GM12878 (cell line): ENCODE measurements at regions not wholly inside any gene's neighbourhood (a gene's known extent, or its start where the extent isn't known, plus 50 kb on each side); places are given as distances from the start of the nearest gene placed in this dataset.

ENCODE experiments used
- ATAC-seq: fragments of 200-7000 bp; cut with Tn5 transposase; 3 replicates; pipeline ENCODE4 v1.9.1; 2020; ENCODE audit warnings: mild to moderate bottlenecking, moderate library complexity
- BruUV-seq: library from RNA; stranded (reverse); fragments of 400-500 nt; replicated peaks from 2 replicates; lab custom pipeline; 2021; lab: Mats Ljungman, UMichigan
- CTCF ChIA-PET: fragments of 300-600 bp; sonication (Branson Sonifier 250); formaldehyde crosslinking; extraction: SDS; loops from one replicate; lab custom pipeline; 2021; ENCODE audit warnings: inconsistent platforms; lab: Yijun Ruan, JAX
- POLR2A ChIA-PET: fragments of 350-600 bp; formaldehyde crosslinking; extraction: SDS; loops from one replicate; lab custom pipeline; 2021; ENCODE audit warnings: inconsistent platforms; lab: Charles Lee
- RAD21 ChIA-PET: fragments of 300-600 bp; sonication (Branson Sonifier 250); formaldehyde crosslinking; loops from one replicate; lab custom pipeline; 2023; ENCODE audit warnings: antibody characterized with exemption; ENCODE audit not compliant: unreplicated experiment; lab: Charles Lee
- SMC1A ChIA-PET: fragments of 300-600 bp; sonication (Branson Sonifier 250); formaldehyde crosslinking; loops from one replicate; lab custom pipeline; 2023; ENCODE audit not compliant: unreplicated experiment, uncharacterized antibody; lab: Charles Lee
- DNase-seq: peaks from one replicate; pipeline ENCODE4 v3.0.0-alpha.2; 2011; ENCODE audit warnings: low read depth, low spot score
- FAIRE-seq: peaks from 3 replicates; lab custom pipeline; 2011; peaks lifted over from hg19 to GRCh38; lab: Jason Lieb, UNC
- H2AFZ ChIP-seq: 2 replicates; pipeline ENCODE4 v1.6.0; 2011; ENCODE audit warnings: low read depth, low read length, control low read depth; ENCODE audit not compliant: control insufficient read depth
- H3K27ac ChIP-seq: 2 replicates; pipeline ENCODE4 v1.5.1; 2011; ENCODE audit warnings: control low read depth; ENCODE audit not compliant: control insufficient read depth, insufficient read depth
- H3K27me3 ChIP-seq, 2 experiments: replicated peaks in 1 of 2; 2 replicates each; pipeline versions ENCODE4 v1.6.0 to v1.6.1; 2011; ENCODE audit warnings: low read length in 1 of 2; ENCODE audit not compliant: control insufficient read depth in 2 of 2, insufficient read depth in 2 of 2
- H3K36me3 ChIP-seq, 2 experiments: 2 replicates each; pipeline ENCODE4 v1.5.1; 2011; ENCODE audit warnings: low read length in 1 of 2; ENCODE audit not compliant: control insufficient read depth in 2 of 2, insufficient read depth in 2 of 2
- H3K4me1 ChIP-seq: 2 replicates; pipeline ENCODE4 v1.6.1; 2011; ENCODE audit warnings: mild to moderate bottlenecking, low read length, moderate library complexity, mixed read lengths; ENCODE audit not compliant: control insufficient read depth, insufficient read depth
- H3K4me2 ChIP-seq: 2 replicates; pipeline ENCODE4 v1.6.0; 2011; ENCODE audit warnings: control low read depth; ENCODE audit not compliant: control insufficient read depth, insufficient read depth
- H3K4me3 ChIP-seq: fragments of 200-600 bp; sonication (generic); 2 replicates; pipeline ENCODE4 v1.5.1; 2016
- H3K79me2 ChIP-seq: 2 replicates; pipeline ENCODE4 v1.6.0; 2011; ENCODE audit warnings: low read length; ENCODE audit not compliant: control insufficient read depth, insufficient read depth
- H3K9ac ChIP-seq: 2 replicates; pipeline ENCODE4 v1.8.0; 2011; ENCODE audit warnings: low read length, control low read depth, mixed read lengths; ENCODE audit not compliant: control insufficient read depth, insufficient read depth
- H3K9me3 ChIP-seq: replicated peaks from 3 replicates; pipeline ENCODE4 v1.5.1; 2011; ENCODE audit warnings: mild to moderate bottlenecking, low read length; ENCODE audit not compliant: control insufficient read depth, insufficient read depth
- H4K20me1 ChIP-seq: 2 replicates; pipeline ENCODE4 v1.6.0; 2011; ENCODE audit not compliant: control insufficient read depth, insufficient read depth
- CEBPB ChIP-seq, 2 experiments: fragments of 150-350 bp in 1 of 2; IDR thresholded peaks; 2 replicates each; pipeline ENCODE4 v1.6.1; 2012 to 2014; ENCODE audit warnings: low read depth in 2 of 2, low read length in 2 of 2, borderline replicate concordance in 1 of 2, inconsistent platforms in 1 of 2
- ETV6 ChIP-seq, 2 experiments: fragments of 450-650 bp in 1 of 2; IDR thresholded peaks in 1 of 2; conservative IDR thresholded peaks in 1 of 2; 2 replicates each; pipeline ENCODE4 v1.6.1; 2014; ENCODE audit warnings: antibody characterized with exemption in 1 of 2, borderline replicate concordance in 1 of 2, low read depth in 1 of 2, mild to moderate bottlenecking in 1 of 2, moderate library complexity in 1 of 2
- GABPA ChIP-seq: IDR thresholded peaks from 2 replicates; pipeline ENCODE4 v1.6.1; 2014; ENCODE audit warnings: antibody characterized with exemption, low read depth, mild to moderate bottlenecking, inconsistent platforms
- MEF2B ChIP-seq: fragments of 450-650 bp; IDR thresholded peaks from 2 replicates; pipeline ENCODE4 v1.6.1; 2018; ENCODE audit warnings: mild to moderate bottlenecking, moderate library complexity; ENCODE audit not compliant: partially characterized antibody, poor library complexity, severe bottlenecking
- RAD51 ChIP-seq: fragments of 450-650 bp; IDR thresholded peaks from 2 replicates; pipeline ENCODE4 v1.6.1; 2016; ENCODE audit warnings: moderate library complexity, mild to moderate bottlenecking, inconsistent platforms
- SMAD5 ChIP-seq: IDR thresholded peaks from 2 replicates; pipeline ENCODE4 v1.6.1; 2016; ENCODE audit warnings: antibody characterized with exemption, low read depth
- TCF12 ChIP-seq: IDR thresholded peaks from 2 replicates; pipeline ENCODE4 v1.6.1; 2011; ENCODE audit warnings: low read depth, mild to moderate bottlenecking, low read length
- TCF3 ChIP-seq: IDR thresholded peaks from 2 replicates; pipeline ENCODE4 v1.6.1; 2012; ENCODE audit warnings: low read depth, mild to moderate bottlenecking, low read length, borderline replicate concordance; ENCODE audit not compliant: insufficient read depth
- WRNIP1 ChIP-seq: IDR thresholded peaks from 2 replicates; pipeline ENCODE4 v1.6.1; 2011; ENCODE audit warnings: low read depth, low read length, improper control_type of control experiment, borderline replicate concordance
- YBX1 ChIP-seq: fragments of 450-650 bp; IDR thresholded peaks from 2 replicates; pipeline ENCODE4 v1.6.1; 2016; ENCODE audit warnings: antibody characterized with exemption
- ZNF24 ChIP-seq: fragments of 450-650 bp; IDR thresholded peaks from 2 replicates; pipeline ENCODE4 v1.6.1; 2017; ENCODE audit warnings: antibody characterized with exemption, mild to moderate bottlenecking
- WGBS: methylation state at CpG from one replicate; pipeline ENCODE4 v1.1.6; 2016; ENCODE audit warnings: low lambda C conversion rate; ENCODE audit not compliant: insufficient replicate concordance, insufficient coverage; ENCODE audit errors: missing lambda C conversion rate; 5-methylcytosine and 5-hydroxymethylcytosine counted together
- in situ Hi-C: fragments of 300-500 bp; cut with MboI; formaldehyde crosslinking; loops from 9 replicates; pipeline ENCODE4 v1.14.3; 2018; ENCODE audit warnings: mixed read lengths
- intact Hi-C: fragments of 100-400 bp; cut with micrococcal nuclease; formaldehyde crosslinking; loops from one replicate; pipeline ENCODE4 v1.14.2; 2022; ENCODE audit not compliant: unreplicated experiment
- TF ChIP-seq, protein P1 (sequence below): fragments of 450-650 bp; IDR thresholded peaks from 2 replicates; pipeline ENCODE4 v1.6.1; 2017; ENCODE audit warnings: mild to moderate bottlenecking, low read depth, inconsistent platforms; ENCODE audit not compliant: poor library complexity, severe bottlenecking
- TF ChIP-seq, protein P2 (sequence below): fragments of 450-650 bp; formaldehyde crosslinking; IDR thresholded peaks from 2 replicates; pipeline ENCODE4 v1.4.0; 2020; ENCODE audit warnings: mild to moderate bottlenecking, moderate library complexity
- TF ChIP-seq, protein P3 (sequence below): fragments of 150-350 bp; IDR thresholded peaks from 2 replicates; pipeline ENCODE4 v1.6.1; 2014; ENCODE audit warnings: mild to moderate bottlenecking, low read depth, low read length
- TF ChIP-seq, protein P4 (sequence below): fragments of 450-650 bp; IDR thresholded peaks from 2 replicates; pipeline ENCODE4 v1.6.1; 2017; ENCODE audit warnings: antibody characterized with exemption, mild to moderate bottlenecking, moderate library complexity

DNA sequence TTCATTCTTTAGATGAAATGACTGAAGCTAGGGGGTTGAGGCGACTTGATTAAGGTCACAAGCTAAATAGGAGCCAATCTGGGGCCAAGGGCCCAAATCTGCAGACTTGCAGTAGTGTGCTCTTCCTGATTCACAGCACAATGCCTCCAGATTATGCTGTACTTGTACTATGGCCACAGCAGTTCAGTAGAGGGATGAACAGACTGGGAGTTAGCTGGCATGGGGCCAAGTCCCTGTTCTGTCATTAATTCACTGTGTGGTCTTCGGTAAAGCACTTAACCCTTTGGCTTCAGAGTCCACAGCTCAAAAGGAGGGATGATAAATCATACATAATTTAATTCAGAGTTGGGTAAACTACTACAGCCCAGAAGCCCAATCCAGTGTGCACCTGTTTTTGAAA is 196.8 kb downstream of the XPNPEP1 start:
- DNase-seq (no peak), ATAC-seq (no peak), FAIRE-seq (no peak)
- Histone ChIP-seq H3K27me3 (no peaks in the 10 kb centered on the region), H3K9ac (no peak overlapping the region), H3K4me2 (no peak overlapping the region), H2AFZ (no peak overlapping the region), H3K79me2 (no peaks in the 10 kb centered on the region), H4K20me1 (no peaks in the 10 kb centered on the region), H3K27ac (no peak overlapping the region), H3K9me3 (no peaks in the 10 kb centered on the region), H3K4me1 (no peaks in the 10 kb centered on the region), H3K4me3 (no peak overlapping the region), H3K36me3 (no peaks in the 10 kb centered on the region)
- in situ Hi-C loops (no loop called here), intact Hi-C loops (no loop called here)
- SMC1A ChIA-PET: interaction anchor here (1.2 kb wide), 1 partner anchor 13 kb away, joined by 3 read pairs; no protein-coding TSS in a partner anchor
- POLR2A ChIA-PET: no interaction called here
- RAD21 ChIA-PET: no interaction called here
- CTCF ChIA-PET: no interaction called here
- no TSS peak for BruUV-seq
- 0% methylated on average over 2 of the region's 2 CpGs for WGBS
- TF ChIP-seq, protein P1, sequence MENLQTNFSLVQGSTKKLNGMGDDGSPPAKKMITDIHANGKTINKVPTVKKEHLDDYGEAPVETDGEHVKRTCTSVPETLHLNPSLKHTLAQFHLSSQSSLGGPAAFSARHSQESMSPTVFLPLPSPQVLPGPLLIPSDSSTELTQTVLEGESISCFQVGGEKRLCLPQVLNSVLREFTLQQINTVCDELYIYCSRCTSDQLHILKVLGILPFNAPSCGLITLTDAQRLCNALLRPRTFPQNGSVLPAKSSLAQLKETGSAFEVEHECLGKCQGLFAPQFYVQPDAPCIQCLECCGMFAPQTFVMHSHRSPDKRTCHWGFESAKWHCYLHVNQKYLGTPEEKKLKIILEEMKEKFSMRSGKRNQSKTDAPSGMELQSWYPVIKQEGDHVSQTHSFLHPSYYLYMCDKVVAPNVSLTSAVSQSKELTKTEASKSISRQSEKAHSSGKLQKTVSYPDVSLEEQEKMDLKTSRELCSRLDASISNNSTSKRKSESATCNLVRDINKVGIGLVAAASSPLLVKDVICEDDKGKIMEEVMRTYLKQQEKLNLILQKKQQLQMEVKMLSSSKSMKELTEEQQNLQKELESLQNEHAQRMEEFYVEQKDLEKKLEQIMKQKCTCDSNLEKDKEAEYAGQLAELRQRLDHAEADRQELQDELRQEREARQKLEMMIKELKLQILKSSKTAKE: no peak
- TF ChIP-seq ETV6 (conservative IDR thresholded peaks at IDR 0.05 in 1 of 2, IDR thresholded peaks at IDR 0.05 in 1 of 2; ENCODE audit: borderline replicate concordance in 1 of 2, low read depth in 1 of 2) (no peak), ZNF24 (no peak), TCF3 (no peak), CEBPB (IDR thresholded peaks at IDR 0.05; ENCODE audit: borderline replicate concordance in 1 of 2, low read depth in 2 of 2, low read length in 2 of 2) (no peak), TCF12 (no peak), WRNIP1 (no peak), SMAD5 (no peak), MEF2B (no peak), GABPA (no peak), YBX1 (no peak), RAD51 (no peak)
- TF ChIP-seq, protein P2, sequence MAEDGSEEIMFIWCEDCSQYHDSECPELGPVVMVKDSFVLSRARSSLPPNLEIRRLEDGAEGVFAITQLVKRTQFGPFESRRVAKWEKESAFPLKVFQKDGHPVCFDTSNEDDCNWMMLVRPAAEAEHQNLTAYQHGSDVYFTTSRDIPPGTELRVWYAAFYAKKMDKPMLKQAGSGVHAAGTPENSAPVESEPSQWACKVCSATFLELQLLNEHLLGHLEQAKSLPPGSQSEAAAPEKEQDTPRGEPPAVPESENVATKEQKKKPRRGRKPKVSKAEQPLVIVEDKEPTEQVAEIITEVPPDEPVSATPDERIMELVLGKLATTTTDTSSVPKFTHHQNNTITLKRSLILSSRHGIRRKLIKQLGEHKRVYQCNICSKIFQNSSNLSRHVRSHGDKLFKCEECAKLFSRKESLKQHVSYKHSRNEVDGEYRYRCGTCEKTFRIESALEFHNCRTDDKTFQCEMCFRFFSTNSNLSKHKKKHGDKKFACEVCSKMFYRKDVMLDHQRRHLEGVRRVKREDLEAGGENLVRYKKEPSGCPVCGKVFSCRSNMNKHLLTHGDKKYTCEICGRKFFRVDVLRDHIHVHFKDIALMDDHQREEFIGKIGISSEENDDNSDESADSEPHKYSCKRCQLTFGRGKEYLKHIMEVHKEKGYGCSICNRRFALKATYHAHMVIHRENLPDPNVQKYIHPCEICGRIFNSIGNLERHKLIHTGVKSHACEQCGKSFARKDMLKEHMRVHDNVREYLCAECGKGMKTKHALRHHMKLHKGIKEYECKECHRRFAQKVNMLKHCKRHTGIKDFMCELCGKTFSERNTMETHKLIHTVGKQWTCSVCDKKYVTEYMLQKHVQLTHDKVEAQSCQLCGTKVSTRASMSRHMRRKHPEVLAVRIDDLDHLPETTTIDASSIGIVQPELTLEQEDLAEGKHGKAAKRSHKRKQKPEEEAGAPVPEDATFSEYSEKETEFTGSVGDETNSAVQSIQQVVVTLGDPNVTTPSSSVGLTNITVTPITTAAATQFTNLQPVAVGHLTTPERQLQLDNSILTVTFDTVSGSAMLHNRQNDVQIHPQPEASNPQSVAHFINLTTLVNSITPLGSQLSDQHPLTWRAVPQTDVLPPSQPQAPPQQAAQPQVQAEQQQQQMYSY: no peak
- TF ChIP-seq, protein P3, sequence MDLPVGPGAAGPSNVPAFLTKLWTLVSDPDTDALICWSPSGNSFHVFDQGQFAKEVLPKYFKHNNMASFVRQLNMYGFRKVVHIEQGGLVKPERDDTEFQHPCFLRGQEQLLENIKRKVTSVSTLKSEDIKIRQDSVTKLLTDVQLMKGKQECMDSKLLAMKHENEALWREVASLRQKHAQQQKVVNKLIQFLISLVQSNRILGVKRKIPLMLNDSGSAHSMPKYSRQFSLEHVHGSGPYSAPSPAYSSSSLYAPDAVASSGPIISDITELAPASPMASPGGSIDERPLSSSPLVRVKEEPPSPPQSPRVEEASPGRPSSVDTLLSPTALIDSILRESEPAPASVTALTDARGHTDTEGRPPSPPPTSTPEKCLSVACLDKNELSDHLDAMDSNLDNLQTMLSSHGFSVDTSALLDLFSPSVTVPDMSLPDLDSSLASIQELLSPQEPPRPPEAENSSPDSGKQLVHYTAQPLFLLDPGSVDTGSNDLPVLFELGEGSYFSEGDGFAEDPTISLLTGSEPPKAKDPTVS: no peak
- TF ChIP-seq, protein P4, sequence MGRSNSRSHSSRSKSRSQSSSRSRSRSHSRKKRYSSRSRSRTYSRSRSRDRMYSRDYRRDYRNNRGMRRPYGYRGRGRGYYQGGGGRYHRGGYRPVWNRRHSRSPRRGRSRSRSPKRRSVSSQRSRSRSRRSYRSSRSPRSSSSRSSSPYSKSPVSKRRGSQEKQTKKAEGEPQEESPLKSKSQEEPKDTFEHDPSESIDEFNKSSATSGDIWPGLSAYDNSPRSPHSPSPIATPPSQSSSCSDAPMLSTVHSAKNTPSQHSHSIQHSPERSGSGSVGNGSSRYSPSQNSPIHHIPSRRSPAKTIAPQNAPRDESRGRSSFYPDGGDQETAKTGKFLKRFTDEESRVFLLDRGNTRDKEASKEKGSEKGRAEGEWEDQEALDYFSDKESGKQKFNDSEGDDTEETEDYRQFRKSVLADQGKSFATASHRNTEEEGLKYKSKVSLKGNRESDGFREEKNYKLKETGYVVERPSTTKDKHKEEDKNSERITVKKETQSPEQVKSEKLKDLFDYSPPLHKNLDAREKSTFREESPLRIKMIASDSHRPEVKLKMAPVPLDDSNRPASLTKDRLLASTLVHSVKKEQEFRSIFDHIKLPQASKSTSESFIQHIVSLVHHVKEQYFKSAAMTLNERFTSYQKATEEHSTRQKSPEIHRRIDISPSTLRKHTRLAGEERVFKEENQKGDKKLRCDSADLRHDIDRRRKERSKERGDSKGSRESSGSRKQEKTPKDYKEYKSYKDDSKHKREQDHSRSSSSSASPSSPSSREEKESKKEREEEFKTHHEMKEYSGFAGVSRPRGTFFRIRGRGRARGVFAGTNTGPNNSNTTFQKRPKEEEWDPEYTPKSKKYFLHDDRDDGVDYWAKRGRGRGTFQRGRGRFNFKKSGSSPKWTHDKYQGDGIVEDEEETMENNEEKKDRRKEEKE: no peak
